HFFc6 (cell line): ENCODE measurements at regions not wholly inside any gene's neighbourhood (a gene's known extent, or its start where the extent isn't known, plus 50 kb on each side); places are given as distances from the start of the nearest gene placed in this dataset.

Experiments used
- DNase-seq: peaks from one replicate; pipeline ENCODE4 v3.0.0-alpha.2; 2018
- H3K27ac Mint-ChIP-seq: 2 replicates; pipeline ENCODE4 v1.8.0; 2020; ENCODE audit warnings: mild to moderate bottlenecking, mixed read lengths
- H3K27me3 Mint-ChIP-seq: 2 replicates; pipeline ENCODE4 v1.8.0; 2021; ENCODE audit warnings: mild to moderate bottlenecking, moderate library complexity, mixed read lengths; ENCODE audit not compliant: insufficient read depth
- H3K36me3 Mint-ChIP-seq: 2 replicates; pipeline ENCODE4 v1.8.0; 2021; ENCODE audit warnings: low read depth, mixed read lengths
- H3K4me1 Mint-ChIP-seq: 2 replicates; pipeline ENCODE4 v1.8.0; 2020; ENCODE audit warnings: low read depth, mixed read lengths
- H3K4me3 Mint-ChIP-seq: 2 replicates; pipeline ENCODE4 v1.8.0; 2020; ENCODE audit warnings: mild to moderate bottlenecking, moderate library complexity, mixed read lengths
- H3K9me3 Mint-ChIP-seq: 2 replicates; pipeline ENCODE4 v1.8.0; 2020; ENCODE audit warnings: mild to moderate bottlenecking, mixed read lengths
- TF ChIP-seq, protein P1 (sequence below): fragments of 200-600 bp; sonication (generic); IDR thresholded peaks from 2 replicates; pipeline ENCODE4 v1.5.0; 2021; ENCODE audit warnings: antibody characterized with exemption, mild to moderate bottlenecking

DNA sequence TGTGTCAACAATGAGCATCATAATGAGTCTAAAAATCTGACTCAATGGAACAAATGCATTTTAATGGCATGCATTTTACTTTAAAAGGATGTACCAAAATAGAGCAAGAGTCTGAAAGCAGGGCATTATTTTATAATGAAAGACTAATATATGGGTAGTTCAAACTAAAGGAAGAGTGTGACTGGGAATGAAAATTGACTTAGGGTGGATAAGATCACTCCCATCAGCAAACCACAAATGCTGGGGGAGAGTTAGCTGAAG, 114.7 kb downstream of the SOX4 start:
- Mint-ChIP-seq H3K4me3 (no peak overlapping the region), H3K36me3 (no peaks in the 10 kb centered on the region), H3K9me3 (no peaks in the 10 kb centered on the region), H3K27ac (no peak overlapping the region), H3K27me3 (peaks cover 3% of the 10 kb centered on the region), H3K4me1 (no peaks in the 10 kb centered on the region)
- TF ChIP-seq, protein P1, sequence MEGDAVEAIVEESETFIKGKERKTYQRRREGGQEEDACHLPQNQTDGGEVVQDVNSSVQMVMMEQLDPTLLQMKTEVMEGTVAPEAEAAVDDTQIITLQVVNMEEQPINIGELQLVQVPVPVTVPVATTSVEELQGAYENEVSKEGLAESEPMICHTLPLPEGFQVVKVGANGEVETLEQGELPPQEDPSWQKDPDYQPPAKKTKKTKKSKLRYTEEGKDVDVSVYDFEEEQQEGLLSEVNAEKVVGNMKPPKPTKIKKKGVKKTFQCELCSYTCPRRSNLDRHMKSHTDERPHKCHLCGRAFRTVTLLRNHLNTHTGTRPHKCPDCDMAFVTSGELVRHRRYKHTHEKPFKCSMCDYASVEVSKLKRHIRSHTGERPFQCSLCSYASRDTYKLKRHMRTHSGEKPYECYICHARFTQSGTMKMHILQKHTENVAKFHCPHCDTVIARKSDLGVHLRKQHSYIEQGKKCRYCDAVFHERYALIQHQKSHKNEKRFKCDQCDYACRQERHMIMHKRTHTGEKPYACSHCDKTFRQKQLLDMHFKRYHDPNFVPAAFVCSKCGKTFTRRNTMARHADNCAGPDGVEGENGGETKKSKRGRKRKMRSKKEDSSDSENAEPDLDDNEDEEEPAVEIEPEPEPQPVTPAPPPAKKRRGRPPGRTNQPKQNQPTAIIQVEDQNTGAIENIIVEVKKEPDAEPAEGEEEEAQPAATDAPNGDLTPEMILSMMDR = no peak
- DNase-seq = no peak

- H3K27ac Mint-ChIP-seq = no peak overlapping the region
- TF ChIP-seq, protein P1 = no peak
Measured at GRCh38 chr6:21710216-21710615, 116.7 kb downstream of the SOX4 start.

GRCh38 chr6:21710908-21711627, 117.5 kb downstream of the SOX4 start:
- TF ChIP-seq, protein P1 = no peak
- Mint-ChIP-seq H3K27me3 (peaks cover 3% of the 10 kb centered on the region), H3K4me1 (no peaks in the 10 kb centered on the region), H3K36me3 (no peaks in the 10 kb centered on the region), H3K4me3 (no peak overlapping the region), H3K9me3 (no peaks in the 10 kb centered on the region), H3K27ac (no peak overlapping the region)
- no peak for DNase-seq

More at GRCh38 chr6:21710216-21710615, 116.7 kb downstream of the SOX4 start:
- no peak overlapping the region for H3K4me3 Mint-ChIP-seq
- H3K9me3 Mint-ChIP-seq = no peaks in the 10 kb centered on the region
- no peaks in the 10 kb centered on the region for H3K36me3 Mint-ChIP-seq
- H3K4me1 Mint-ChIP-seq = no peaks in the 10 kb centered on the region
- H3K27me3 Mint-ChIP-seq = peaks cover 3% of the 10 kb centered on the region
- DNase-seq = no peak

- Mint-ChIP-seq H3K9me3 (no peaks in the 10 kb centered on the region), H3K27ac (no peak overlapping the region), H3K4me1 (no peaks in the 10 kb centered on the region), H3K4me3 (no peak overlapping the region), H3K36me3 (no peaks in the 10 kb centered on the region), H3K27me3 (peaks cover 3% of the 10 kb centered on the region)
- TF ChIP-seq, protein P1 = no peak
- no peak for DNase-seq
Measured at GRCh38 chr6:21712213-21712612, 118.7 kb downstream of the SOX4 start.

GRCh38 chr6:21713481-21713880, 119.9 kb downstream of the SOX4 start:
- Mint-ChIP-seq H3K4me1 (no peaks in the 10 kb centered on the region), H3K27ac (no peak overlapping the region), H3K4me3 (no peak overlapping the region), H3K9me3 (no peaks in the 10 kb centered on the region), H3K36me3 (no peaks in the 10 kb centered on the region), H3K27me3 (peaks cover 3% of the 10 kb centered on the region)
- TF ChIP-seq, protein P1 = no peak
- no peak for DNase-seq

GRCh38 chr6:21715180-21715579, 121.6 kb downstream of the SOX4 start:
- H3K4me1 Mint-ChIP-seq = no peaks in the 10 kb centered on the region
- peaks cover 5% of the 10 kb centered on the region; the same call in 1 of the 2 replicates for H3K36me3 Mint-ChIP-seq
- no peak overlapping the region for H3K4me3 Mint-ChIP-seq
- TF ChIP-seq, protein P1 = no peak
- no peak for DNase-seq
- peaks cover 3% of the 10 kb centered on the region for H3K27me3 Mint-ChIP-seq
- no peak overlapping the region for H3K27ac Mint-ChIP-seq
- H3K9me3 Mint-ChIP-seq = peaks cover 5% of the 10 kb centered on the region; the same call in 1 of the 2 replicates
